WI38 (cell line): ENCODE measurements at regions not wholly inside any gene's neighbourhood (a gene's known extent, or its start where the extent isn't known, plus 50 kb on each side); places are given as distances from the start of the nearest gene placed in this dataset.

Source experiments
- H3K4me3 ChIP-seq: 2 replicates; pipeline ENCODE4 v1.5.1; 2011; ENCODE audit warnings: low read depth, mild to moderate bottlenecking, control low read depth, low read length
- CTCF ChIP-seq: IDR thresholded peaks from 2 replicates; pipeline ENCODE4 v1.5.1; 2012; ENCODE audit warnings: low read depth, mild to moderate bottlenecking, control low read depth, low read length

DNA sequence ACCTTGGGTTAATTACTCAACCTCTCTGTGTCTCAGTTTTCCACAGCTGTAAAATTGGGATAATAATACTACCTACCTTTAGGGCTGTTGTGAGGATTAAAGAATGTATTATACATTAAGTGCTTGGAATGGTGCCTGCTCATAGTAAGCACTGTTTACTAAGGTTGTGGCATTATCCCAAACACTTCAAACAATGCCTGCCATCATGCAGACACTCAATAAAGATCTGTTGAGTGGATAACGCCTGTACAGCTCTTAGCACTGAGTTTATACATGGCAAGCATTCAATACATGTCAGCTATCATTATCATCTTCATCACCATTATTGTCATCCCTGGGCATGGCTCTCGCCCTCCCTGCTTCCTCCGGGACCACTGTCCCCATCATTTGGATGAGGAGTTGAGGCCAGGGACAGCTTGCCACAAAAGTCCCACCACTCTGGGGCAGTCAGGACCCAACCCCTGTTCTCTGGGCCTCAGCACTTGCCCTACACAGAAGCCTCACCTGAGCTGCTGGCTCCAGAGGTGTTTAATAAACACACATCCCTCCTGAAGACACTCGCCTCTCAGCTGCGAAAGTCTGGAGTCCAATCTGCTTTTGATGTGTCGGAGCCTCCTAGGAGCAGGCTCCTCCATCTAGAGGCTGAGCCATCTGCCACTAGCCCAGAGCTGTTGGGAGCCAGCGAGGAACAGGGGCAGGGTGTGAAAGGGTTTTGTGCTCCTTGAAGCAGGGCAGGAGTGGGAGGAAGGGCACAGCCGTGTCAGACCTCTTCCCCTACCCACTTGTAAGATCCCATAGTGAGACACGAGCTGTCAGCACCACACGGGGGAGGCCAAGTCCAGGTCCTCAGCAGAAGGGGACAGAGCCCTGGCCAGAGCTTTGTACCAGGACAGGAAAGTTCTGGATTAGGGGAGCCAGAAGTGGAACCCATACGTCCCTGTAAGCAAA is 80.9 kb upstream of the ZC3H12A start:
- no peak for TF ChIP-seq CTCF
- H3K4me3 ChIP-seq: no peak overlapping the region

GRCh38 chr1:37394574-37395464 is 79.6 kb upstream of the ZC3H12A start:
- TF ChIP-seq CTCF: no peak
- no peak overlapping the region for H3K4me3 ChIP-seq

DNA sequence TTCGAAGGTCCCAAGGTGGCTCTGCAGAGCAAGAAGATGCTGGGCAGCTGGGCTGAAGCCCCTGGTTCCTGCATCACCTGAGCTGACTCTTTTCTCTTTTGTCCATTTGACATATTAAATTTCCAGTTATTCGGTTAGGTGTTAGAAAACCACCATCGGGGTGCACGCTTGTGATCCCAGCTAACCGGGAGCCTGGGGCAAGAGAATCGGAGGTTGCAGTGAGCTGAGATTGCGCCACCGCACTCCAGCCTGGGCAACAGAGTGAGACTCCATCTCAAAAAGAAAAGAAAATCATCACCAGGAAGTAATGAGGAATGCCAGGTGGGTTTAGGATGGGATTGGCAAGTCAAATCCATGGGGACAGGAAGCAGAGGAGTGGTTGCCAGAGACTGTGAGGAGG is 76.3 kb upstream of the ZC3H12A start:
- no peak for TF ChIP-seq CTCF
- H3K4me3 ChIP-seq: no peak overlapping the region

- H3K4me3 ChIP-seq: no peak overlapping the region
- TF ChIP-seq CTCF: no peak
These were observed 75.2 kb upstream of the ZC3H12A start for GRCh38 chr1:37399205-37399604.

DNA sequence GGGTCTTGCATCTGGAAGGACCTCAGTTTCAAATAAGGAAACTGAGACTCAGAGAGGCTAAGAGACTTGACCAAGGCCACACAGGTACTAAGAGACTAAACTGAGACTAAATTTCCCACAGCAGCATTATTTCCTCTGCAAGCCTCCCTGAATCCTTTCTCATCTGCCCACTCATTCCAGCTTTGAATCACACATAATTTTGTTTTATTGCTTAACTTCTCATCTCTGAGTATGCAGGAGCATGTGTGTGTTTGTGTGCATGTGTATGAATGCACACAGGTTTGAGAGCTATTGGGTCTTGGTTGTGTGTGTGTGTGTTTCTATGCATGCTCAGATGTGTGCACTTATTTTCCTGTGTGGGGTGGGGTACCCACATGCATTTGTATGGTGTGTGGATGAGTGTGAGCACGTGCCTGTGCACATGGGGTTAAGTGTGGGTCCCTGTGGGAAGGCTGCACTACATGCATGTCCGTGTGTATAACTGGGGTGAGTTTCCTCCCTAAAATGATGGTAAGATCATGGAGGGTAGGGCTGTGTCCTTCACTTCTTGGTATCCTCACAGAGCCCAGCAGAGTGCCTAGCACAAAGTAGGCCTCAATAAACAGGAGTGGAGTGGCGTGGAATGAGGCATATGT is 74.4 kb upstream of the ZC3H12A start:
- H3K4me3 ChIP-seq: no peak overlapping the region
- no peak for TF ChIP-seq CTCF

DNA sequence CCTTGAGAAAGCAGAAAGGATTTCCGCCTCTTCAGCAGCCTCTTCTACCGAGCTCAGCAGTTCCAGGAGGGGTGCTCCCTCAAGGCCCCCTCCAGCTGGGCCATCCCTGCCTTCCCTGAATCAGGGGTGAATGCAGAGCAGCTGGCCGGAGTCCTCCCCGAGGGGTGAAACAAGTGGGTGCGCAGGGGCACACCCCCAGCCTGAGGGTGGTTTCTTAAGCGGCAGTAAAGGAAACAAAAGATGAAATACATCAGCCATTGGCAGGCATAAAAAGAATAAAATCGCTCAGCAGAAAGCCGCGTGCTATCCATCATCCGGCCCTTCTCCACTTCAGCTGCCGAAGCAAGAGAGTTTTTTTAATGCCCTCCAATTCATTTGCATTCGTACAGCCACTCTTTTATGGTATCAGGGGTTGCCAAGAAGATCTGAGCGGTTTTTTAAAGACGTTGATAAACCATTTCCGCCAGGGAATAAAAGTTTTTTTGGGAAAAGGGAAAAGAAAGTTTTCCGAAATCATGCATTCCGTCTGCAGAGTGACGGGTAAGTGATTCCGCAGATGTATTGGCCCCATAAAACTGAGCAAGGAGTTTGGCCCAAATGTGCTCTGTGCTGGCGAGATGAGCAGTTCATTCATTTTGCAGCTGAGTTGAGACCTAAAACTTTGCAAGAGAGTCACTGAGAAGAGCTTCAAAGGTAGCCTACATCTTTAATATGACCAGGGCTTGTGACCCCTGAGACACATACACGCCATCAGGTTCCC is 73.7 kb upstream of the ZC3H12A start:
- H3K4me3 ChIP-seq: no peak overlapping the region
- TF ChIP-seq CTCF: no peak
